ENCODE measurements at regions not wholly inside any gene's neighbourhood (a gene's known extent, or its start where the extent isn't known, plus 50 kb on each side); places are given as distances from the start of the nearest gene placed in this dataset.
"Not testable (repeated sequence)": the region's sequence is repeated elsewhere in the genome, so short reads cannot be mapped to it uniquely, and the experiment has no call there.

DNA sequence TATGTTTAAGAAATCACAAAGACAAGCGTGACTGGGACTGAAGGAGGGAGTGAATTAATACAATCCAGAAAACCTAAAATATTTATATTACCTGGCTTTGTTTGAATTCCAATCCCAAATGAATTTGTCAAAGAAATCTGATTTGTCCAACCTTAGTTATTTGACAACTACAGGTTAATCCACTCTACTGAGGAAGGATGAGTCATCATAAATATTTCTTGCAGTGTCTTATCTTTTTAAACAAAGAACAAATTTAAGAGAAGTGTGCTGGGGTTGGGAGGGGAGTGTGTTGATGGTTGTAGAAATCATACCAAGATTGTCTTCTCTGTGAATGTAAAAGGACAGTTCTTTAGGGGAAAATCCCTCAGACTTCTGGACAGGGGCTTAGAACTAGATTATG is 1106.3 kb upstream of the SLC39A10 start:
- DNase-seq (ENCODE audit: insufficient read length, low spot score) (no peak), FAIRE-seq (no peak)
- TF ChIP-seq, protein P1, sequence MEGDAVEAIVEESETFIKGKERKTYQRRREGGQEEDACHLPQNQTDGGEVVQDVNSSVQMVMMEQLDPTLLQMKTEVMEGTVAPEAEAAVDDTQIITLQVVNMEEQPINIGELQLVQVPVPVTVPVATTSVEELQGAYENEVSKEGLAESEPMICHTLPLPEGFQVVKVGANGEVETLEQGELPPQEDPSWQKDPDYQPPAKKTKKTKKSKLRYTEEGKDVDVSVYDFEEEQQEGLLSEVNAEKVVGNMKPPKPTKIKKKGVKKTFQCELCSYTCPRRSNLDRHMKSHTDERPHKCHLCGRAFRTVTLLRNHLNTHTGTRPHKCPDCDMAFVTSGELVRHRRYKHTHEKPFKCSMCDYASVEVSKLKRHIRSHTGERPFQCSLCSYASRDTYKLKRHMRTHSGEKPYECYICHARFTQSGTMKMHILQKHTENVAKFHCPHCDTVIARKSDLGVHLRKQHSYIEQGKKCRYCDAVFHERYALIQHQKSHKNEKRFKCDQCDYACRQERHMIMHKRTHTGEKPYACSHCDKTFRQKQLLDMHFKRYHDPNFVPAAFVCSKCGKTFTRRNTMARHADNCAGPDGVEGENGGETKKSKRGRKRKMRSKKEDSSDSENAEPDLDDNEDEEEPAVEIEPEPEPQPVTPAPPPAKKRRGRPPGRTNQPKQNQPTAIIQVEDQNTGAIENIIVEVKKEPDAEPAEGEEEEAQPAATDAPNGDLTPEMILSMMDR (IDR thresholded peaks at IDR 0.05; ENCODE audit: insufficient read depth, missing control alignments), result no peak

DNA sequence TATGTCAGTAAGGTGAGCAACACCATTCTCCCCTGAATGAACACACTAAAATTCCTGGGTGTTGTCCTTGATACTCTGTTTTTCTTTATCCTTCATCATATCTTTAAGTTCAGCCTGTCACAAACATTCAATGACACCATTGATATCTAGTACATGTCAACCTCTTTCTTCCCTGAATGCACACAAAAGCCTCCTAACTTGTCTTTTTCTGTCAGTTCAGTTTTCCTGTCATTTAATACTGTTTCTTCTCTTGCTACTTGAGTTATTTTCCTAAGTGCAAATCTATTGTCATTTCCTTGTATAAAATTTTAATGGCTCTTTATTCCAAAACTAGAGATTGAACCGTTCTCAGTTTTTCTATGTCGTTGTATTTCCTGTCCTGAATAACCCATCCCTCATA is 1107.6 kb upstream of the SLC39A10 start:
- no peak for FAIRE-seq
- TF ChIP-seq, protein P1 (IDR thresholded peaks at IDR 0.05; ENCODE audit: insufficient read depth, missing control alignments), result no peak

DNA sequence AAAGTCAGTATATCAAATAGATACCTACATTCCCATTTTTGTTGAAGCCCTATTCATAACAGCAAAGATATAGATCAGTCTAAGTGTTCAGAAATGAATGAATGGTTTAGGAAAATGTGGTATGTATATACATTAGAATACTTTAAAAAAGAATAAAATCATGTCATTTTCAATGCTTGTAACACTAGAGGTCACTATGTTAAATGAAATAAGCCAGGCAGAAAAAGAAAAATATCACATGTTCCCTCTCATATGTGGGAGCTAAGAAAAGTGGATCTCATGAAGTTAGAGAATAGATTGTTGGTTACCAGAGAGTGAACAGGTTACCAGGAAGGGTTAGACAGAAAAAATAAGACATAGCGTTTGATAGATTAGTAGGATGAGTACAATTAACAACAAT is 1111.0 kb upstream of the SLC39A10 start:
- DNase-seq (ENCODE audit: insufficient read length, low spot score) (no peak), FAIRE-seq (peak; percentile 74)
- TF ChIP-seq, protein P1 (IDR thresholded peaks at IDR 0.05; ENCODE audit: insufficient read depth, missing control alignments), result peak; percentile 54

More for the DNA sequence above, 1107.6 kb upstream of the SLC39A10 start:
- DNase-seq (ENCODE audit: insufficient read length, low spot score), result no peak

DNA sequence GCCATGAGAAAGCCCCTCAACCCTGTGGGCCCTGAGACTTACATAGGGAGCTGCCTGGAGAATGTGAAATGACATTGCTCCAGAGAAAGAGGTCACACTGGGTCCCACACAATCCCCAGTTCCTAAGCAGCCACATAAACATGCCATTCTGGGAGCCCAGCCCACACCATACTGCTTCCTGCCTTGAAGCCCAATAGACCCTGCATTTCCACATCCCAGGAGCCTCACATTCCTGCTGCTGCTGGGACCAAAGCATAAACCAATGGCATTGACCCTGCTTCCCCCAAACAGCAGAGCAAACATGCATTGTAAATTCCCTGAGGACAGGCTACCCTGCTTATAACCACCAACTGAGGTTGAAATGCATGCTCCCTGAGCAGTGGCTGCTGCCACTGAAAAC is 1117.6 kb upstream of the SLC39A10 start:
- no peak for FAIRE-seq

DNA sequence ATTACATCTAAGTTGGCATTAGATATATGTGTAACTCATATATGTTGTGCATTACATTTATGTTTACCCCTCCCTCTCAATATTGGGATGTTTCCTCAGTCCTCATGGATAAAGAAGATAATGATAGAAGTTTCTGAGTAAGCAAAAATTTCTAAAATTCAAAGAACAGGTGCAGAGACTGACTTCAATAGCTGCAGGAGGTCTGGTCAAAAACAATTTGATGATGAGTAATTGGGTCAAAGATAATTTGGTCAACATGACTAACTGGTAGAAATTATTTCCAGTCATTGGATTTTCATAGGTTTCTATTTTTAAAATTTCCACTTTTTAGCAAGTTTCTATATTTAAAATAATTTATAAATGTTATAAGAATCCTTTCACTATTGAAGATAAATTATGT is 1130.9 kb upstream of the SLC39A10 start:
- TF ChIP-seq, protein P1 (IDR thresholded peaks at IDR 0.05; ENCODE audit: insufficient read depth, missing control alignments), result no peak
- FAIRE-seq (no peak), DNase-seq (ENCODE audit: insufficient read length, low spot score) (no peak)

More for the DNA sequence above, 1117.6 kb upstream of the SLC39A10 start:
- TF ChIP-seq, protein P1 (IDR thresholded peaks at IDR 0.05; ENCODE audit: insufficient read depth, missing control alignments), result no peak
- DNase-seq (ENCODE audit: insufficient read length, low spot score), result no peak

DNA sequence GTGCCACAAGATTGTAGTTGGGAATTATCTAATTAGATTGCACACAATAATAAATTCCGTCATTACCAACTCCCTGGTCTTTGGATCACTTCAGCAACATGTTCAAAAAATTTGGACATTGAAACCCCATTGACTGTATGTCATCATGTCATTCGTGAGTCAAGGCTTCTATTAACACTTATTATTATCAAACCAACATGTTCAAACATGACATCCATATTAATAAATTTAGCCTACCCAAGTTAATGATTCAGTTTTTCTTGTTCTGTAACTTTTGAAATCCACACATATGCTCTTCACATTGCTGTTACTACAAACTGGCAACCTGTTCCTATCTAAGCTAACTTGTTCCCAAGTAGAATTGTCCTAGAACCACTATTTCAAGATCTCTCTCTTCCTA is 1142.7 kb upstream of the SLC39A10 start:
- no peak for DNase-seq (ENCODE audit: insufficient read length, low spot score)
- TF ChIP-seq, protein P1 (IDR thresholded peaks at IDR 0.05; ENCODE audit: insufficient read depth, missing control alignments), result no peak
- FAIRE-seq, result no peak

DNA sequence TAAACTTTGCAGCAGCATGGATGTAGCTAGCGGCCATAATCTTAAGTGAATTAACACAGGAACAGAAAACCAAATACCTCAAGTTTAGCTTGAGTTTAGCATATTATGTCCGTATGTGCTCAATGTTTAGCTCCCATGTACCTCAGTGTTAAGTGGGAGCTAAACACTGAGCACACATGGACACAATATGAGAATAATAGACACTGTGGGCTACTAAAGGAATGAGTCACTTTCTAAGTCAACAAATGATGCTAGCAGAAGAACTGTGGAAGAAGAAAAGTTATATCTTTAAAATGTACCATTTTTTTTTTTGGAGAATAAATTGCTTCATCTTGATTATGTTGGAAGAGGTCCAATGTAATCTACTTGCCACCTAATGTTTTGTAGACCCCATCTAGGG is 1146.0 kb upstream of the SLC39A10 start:
- DNase-seq (ENCODE audit: insufficient read length, low spot score), result not testable (repeated sequence)
- peak; percentile 35 for FAIRE-seq

DNA sequence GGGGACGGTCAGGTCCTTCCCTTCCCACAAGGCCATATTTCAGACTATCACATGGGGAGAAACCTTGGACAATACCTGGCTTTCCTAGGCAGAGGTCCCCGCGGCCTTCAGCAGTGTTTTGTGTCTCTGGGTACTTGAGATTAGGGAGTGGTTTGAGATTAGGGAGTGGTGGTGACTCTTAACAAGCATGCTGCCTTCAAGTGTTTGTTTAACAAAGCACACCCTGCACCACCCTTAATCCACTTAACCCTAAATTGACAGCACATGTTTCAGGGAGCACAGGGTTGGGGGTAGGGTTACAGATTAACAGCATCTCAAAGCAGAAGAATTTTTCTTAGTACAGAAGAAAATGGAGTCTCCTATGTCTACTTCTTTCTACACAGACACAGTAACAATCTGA is 1152.2 kb upstream of the SLC39A10 start:
- DNase-seq (ENCODE audit: insufficient read length, low spot score); FAIRE-seq: not testable (repeated sequence)

Data from D721Med (cell line).